ENCODE measurements at regions not wholly inside any gene's neighbourhood (a gene's known extent, or its start where the extent isn't known, plus 50 kb on each side); places are given as distances from the start of the nearest gene placed in this dataset.

DNA sequence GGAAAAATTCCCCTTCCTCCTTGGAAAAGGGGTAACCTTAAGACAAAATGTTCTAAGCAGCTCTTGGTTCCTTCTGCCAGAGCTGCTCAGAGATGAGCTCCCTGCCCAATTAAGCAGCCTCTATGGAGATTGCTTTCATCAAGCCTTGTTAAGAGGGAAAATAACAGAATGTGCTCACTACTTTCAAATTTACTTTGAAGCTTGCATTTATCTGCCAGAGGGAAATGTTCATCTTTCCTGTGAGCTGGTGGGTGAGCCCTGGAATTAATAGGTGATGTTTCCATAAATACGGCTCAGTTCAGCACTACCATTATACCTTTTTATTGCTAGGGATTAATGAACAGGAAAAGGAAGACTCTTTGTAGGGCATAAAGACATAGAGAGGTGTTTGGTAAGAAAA is 549.0 kb downstream of the REEP3 start (continued):
- TF ChIP-seq ZIK1 (CRISPR knock-in tag; IDR thresholded peaks at IDR 0.05; ENCODE audit: borderline replicate concordance, low read depth) (no peak), SCMH1 (CRISPR knock-in tag; IDR thresholded peaks at IDR 0.05; ENCODE audit: borderline replicate concordance) (no peak), MYC (CRISPR knock-in tag; IDR thresholded peaks at IDR 0.05; ENCODE audit: borderline replicate concordance) (no peak), ZNF317 (CRISPR knock-in tag; IDR thresholded peaks at IDR 0.05) (no peak), SETDB1 (CRISPR knock-in tag; IDR thresholded peaks at IDR 0.05; ENCODE audit: borderline replicate concordance) (no peak), FOXO1 (CRISPR knock-in tag; IDR thresholded peaks at IDR 0.05) (no peak), CCAR2 (optimal IDR thresholded peaks at IDR 0.05; ENCODE audit: low read depth, low read length) (no peak), HNRNPUL1 (IDR thresholded peaks at IDR 0.05; ENCODE audit: low read depth, low read length) (no peak)

DNA sequence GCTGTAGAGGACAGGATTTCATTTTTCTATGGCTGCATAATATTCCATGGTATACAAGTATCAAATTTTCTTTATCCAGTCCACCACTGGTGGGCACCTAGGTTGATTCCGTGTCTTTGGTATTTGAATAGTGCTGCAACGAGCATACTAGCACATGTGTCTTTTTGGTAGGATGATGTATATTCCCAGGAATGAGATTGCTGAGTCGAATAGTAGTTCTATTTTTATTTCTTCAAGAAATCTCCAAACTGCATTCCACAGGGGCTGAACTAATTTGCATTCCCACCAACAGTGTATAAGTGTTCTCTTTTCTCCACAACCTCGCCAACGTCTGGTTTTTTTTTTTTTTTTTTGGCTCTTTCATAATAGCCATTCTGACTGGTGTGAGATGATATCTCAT is 550.0 kb downstream of the REEP3 start:
- Histone ChIP-seq H3K4me1 (ENCODE audit: insufficient read depth, low read length) (peaks cover 36% of the 10 kb centered on the region), H3K9me3 (ENCODE audit: low read length) (no peaks in the 10 kb centered on the region), H3K9ac (ENCODE audit: insufficient read depth, low read depth, low read length) (no peak overlapping the region), H3K79me2 (ENCODE audit: insufficient read depth, low read length) (no peaks in the 10 kb centered on the region), H2AFZ (ENCODE audit: low read length) (no peak overlapping the region), H3K27ac (ENCODE audit: extremely low read length, insufficient read depth, low read length) (no peak overlapping the region), H3K27me3 (ENCODE audit: control insufficient read depth in 1 of 2, insufficient read depth in 2 of 2, low read length in 2 of 2) (no peaks in the 10 kb centered on the region), H4K20me1 (ENCODE audit: insufficient read depth, low read length) (no peaks in the 10 kb centered on the region), H3K4me3 (replicated peaks in 1 of 3; ENCODE audit: insufficient read depth in 1 of 3, low read depth in 2 of 3, low read length in 3 of 3) (no peak overlapping the region), H3K36me3 (replicated peaks in 1 of 2; ENCODE audit: control insufficient read depth in 1 of 2, insufficient read depth in 2 of 2, low read length in 2 of 2) (no peaks in the 10 kb centered on the region), H3K4me2 (ENCODE audit: low read depth, low read length) (no peak overlapping the region)
- in situ Hi-C loops (cut with HindIII; ENCODE audit: extremely low pct_ligation_motif_present, low pct_unique_long_range_greater_than_20kb) (no loop called here), intact Hi-C loops (cut with micrococcal nuclease; ENCODE audit: unreplicated experiment) (no loop called here)
- ChIA-PET CTCF (ENCODE audit: low intra/inter-chr PET ratio, low total read pairs) (no interaction called here), POLR2A (no interaction called here)
- TF ChIP-seq ZNF674 (CRISPR knock-in tag; IDR thresholded peaks at IDR 0.05; ENCODE audit: low read depth): no peak
- no peak for TF ChIP-seq MYNN (CRISPR knock-in tag; IDR thresholded peaks at IDR 0.05; ENCODE audit: low read depth)
- no peak for TF ChIP-seq JUN (CRISPR knock-in tag; IDR thresholded peaks at IDR 0.05)
- no peak for FAIRE-seq
- no TSS peak for BruUV-seq (replicated peaks)
- 55% methylated on average over 5 of the region's 5 CpGs for WGBS (ENCODE audit: low lambda C conversion rate)
- DNase-seq (ENCODE audit: low spot score): no peak
- ATAC-seq: no peak

All from HepG2 (cell line).